ENCODE measurements at regions not wholly inside any gene's neighbourhood (a gene's known extent, or its start where the extent isn't known, plus 50 kb on each side); places are given as distances from the start of the nearest gene placed in this dataset.

DNA sequence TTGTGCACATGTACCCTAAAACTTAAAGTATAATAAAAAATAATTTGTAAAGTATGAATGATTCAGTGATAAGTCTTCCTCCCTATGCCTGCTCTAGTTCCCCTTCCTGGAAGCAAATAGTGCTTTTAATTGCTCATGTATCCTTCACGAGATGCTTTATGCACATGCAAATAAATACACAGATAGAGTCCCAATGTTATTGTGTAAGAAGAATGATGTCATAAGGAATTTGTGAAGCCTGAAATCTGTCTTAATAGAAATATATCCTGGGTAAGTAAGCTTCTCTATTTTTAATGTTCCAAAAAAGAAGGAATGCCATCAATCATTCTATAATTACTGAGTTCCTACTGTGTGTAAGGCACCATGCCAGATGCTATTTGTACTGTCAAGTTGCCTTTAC is 157.5 kb upstream of the SLC4A4 start:
- TF ChIP-seq, protein P1, sequence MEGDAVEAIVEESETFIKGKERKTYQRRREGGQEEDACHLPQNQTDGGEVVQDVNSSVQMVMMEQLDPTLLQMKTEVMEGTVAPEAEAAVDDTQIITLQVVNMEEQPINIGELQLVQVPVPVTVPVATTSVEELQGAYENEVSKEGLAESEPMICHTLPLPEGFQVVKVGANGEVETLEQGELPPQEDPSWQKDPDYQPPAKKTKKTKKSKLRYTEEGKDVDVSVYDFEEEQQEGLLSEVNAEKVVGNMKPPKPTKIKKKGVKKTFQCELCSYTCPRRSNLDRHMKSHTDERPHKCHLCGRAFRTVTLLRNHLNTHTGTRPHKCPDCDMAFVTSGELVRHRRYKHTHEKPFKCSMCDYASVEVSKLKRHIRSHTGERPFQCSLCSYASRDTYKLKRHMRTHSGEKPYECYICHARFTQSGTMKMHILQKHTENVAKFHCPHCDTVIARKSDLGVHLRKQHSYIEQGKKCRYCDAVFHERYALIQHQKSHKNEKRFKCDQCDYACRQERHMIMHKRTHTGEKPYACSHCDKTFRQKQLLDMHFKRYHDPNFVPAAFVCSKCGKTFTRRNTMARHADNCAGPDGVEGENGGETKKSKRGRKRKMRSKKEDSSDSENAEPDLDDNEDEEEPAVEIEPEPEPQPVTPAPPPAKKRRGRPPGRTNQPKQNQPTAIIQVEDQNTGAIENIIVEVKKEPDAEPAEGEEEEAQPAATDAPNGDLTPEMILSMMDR (IDR thresholded peaks at IDR 0.05) = no peak
- TF ChIP-seq POLR2AphosphoS5 (IDR thresholded peaks at IDR 0.05) = no peak
- no peak for TF ChIP-seq POLR2A (IDR thresholded peaks at IDR 0.05)
